GM21390 (cell line): ENCODE measurements at regions not wholly inside any gene's neighbourhood (a gene's known extent, or its start where the extent isn't known, plus 50 kb on each side); places are given as distances from the start of the nearest gene placed in this dataset.

Experiments used
- ATAC-seq: cut with Tn5 transposase; IDR thresholded peaks from one replicate; pipeline ENCODE4 v1.9.1; 2021; ENCODE audit not compliant: unreplicated experiment

GRCh38 chr1:199719156-199719842, 308.2 kb upstream of the NR5A2 start:
- no peak for ATAC-seq

- ATAC-seq: no peak
Measured at GRCh38 chr1:199720496-199720895, 307.0 kb upstream of the NR5A2 start.

GRCh38 chr1:199721001-199721400, 306.5 kb upstream of the NR5A2 start:
- no peak for ATAC-seq

- no peak for ATAC-seq
Measured at GRCh38 chr1:199723250-199723956, 304.1 kb upstream of the NR5A2 start.

- no peak for ATAC-seq
Measured at GRCh38 chr1:199724049-199724448, 303.5 kb upstream of the NR5A2 start.

- ATAC-seq: peak; percentile 61
Measured at GRCh38 chr1:199725002-199725565, 302.4 kb upstream of the NR5A2 start.

- ATAC-seq: no peak
Measured at GRCh38 chr1:199727682-199728081, 299.8 kb upstream of the NR5A2 start.

GRCh38 chr1:199728345-199728744, 299.2 kb upstream of the NR5A2 start:
- ATAC-seq: no peak

GRCh38 chr1:199733125-199733524, 294.4 kb upstream of the NR5A2 start:
- no peak for ATAC-seq

GRCh38 chr1:199734186-199734585, 293.3 kb upstream of the NR5A2 start:
- no peak for ATAC-seq

- no peak for ATAC-seq
Measured at GRCh38 chr1:199735660-199736059, 291.9 kb upstream of the NR5A2 start.

GRCh38 chr1:199736646-199737045, 290.9 kb upstream of the NR5A2 start:
- ATAC-seq: no peak

- ATAC-seq: no peak
Measured at GRCh38 chr1:199741586-199741985, 285.9 kb upstream of the NR5A2 start.

- no peak for ATAC-seq
Measured at GRCh38 chr1:199742547-199742946, 285.0 kb upstream of the NR5A2 start.

GRCh38 chr1:199743227-199743626, 284.3 kb upstream of the NR5A2 start:
- no peak for ATAC-seq

- no peak for ATAC-seq
Measured at GRCh38 chr1:199746666-199747384, 280.7 kb upstream of the NR5A2 start.

- no peak for ATAC-seq
Measured at GRCh38 chr1:199747984-199748383, 279.5 kb upstream of the NR5A2 start.

GRCh38 chr1:199751506-199751905, 276.0 kb upstream of the NR5A2 start:
- no peak for ATAC-seq

GRCh38 chr1:199751962-199752687, 275.4 kb upstream of the NR5A2 start:
- no peak for ATAC-seq

- no peak for ATAC-seq
Measured at GRCh38 chr1:199752688-199753027, 274.9 kb upstream of the NR5A2 start.

GRCh38 chr1:199753513-199753912, 274.0 kb upstream of the NR5A2 start:
- ATAC-seq: no peak
